Stimulated activated CD8-positive, alpha-beta memory T cell treated with anti-CD3 and anti-CD28 coated beads, Interleukin-15, amount 100 ng/mL, for 4 hours (primary cell): ENCODE measurements at regions not wholly inside any gene's neighbourhood (a gene's known extent, or its start where the extent isn't known, plus 50 kb on each side); places are given as distances from the start of the nearest gene placed in this dataset.
"Not testable (repeated sequence)": the region's sequence is repeated elsewhere in the genome, so short reads cannot be mapped to it uniquely, and the experiment has no call there.

Experiments used
- DNase-seq, 2 donors: peaks; one replicate each; pipeline ENCODE4 v3.0.0-alpha.2; 2020; ENCODE audit warnings: low read depth in 2 of 2

- no peak for DNase-seq
These were observed 122.8 kb downstream of the ZNF365 start for GRCh38 chr10:62496925-62497324.

- DNase-seq: no peak
These were observed 124.1 kb downstream of the ZNF365 start for GRCh38 chr10:62498271-62498670.

- DNase-seq: not testable (repeated sequence)
These were observed 125.9 kb downstream of the ZNF365 start for GRCh38 chr10:62500116-62500515.

- no peak for DNase-seq
These were observed 127.4 kb downstream of the ZNF365 start for GRCh38 chr10:62501547-62501946.

- no peak for DNase-seq
These were observed 128.9 kb downstream of the ZNF365 start for GRCh38 chr10:62502995-62503613.

- DNase-seq: no peak
These were observed 129.7 kb downstream of the ZNF365 start for GRCh38 chr10:62503872-62504271.

GRCh38 chr10:62506371-62506770, 132.2 kb downstream of the ZNF365 start:
- no peak for DNase-seq

GRCh38 chr10:62511238-62511637, 137.1 kb downstream of the ZNF365 start:
- DNase-seq: no peak

- DNase-seq: no peak
These were observed 137.5 kb downstream of the ZNF365 start for GRCh38 chr10:62511656-62512055.

- DNase-seq: no peak
These were observed 138.7 kb downstream of the ZNF365 start for GRCh38 chr10:62512732-62513475.

- no peak for DNase-seq
These were observed 140.0 kb downstream of the ZNF365 start for GRCh38 chr10:62514079-62514693.

GRCh38 chr10:62517252-62517651, 143.1 kb downstream of the ZNF365 start:
- DNase-seq: no peak

- no peak for DNase-seq
These were observed 153.1 kb downstream of the ZNF365 start for GRCh38 chr10:62527019-62527827.

GRCh38 chr10:62528441-62528840, 154.3 kb downstream of the ZNF365 start:
- DNase-seq: no peak

GRCh38 chr10:62529396-62529795, 155.2 kb downstream of the ZNF365 start:
- no peak for DNase-seq

- DNase-seq: no peak
These were observed 159.9 kb downstream of the ZNF365 start for GRCh38 chr10:62534031-62534430.

GRCh38 chr10:62538606-62539005, 164.4 kb downstream of the ZNF365 start:
- no peak for DNase-seq

- no peak for DNase-seq
These were observed 166.2 kb downstream of the ZNF365 start for GRCh38 chr10:62540389-62540788.

GRCh38 chr10:62541811-62542210, 167.6 kb downstream of the ZNF365 start:
- no peak for DNase-seq

GRCh38 chr10:62543571-62544355, 169.6 kb downstream of the ZNF365 start:
- no peak for DNase-seq
